Peyer's patch (tissue), 4 donors: ENCODE measurements at regions not wholly inside any gene's neighbourhood (a gene's known extent, or its start where the extent isn't known, plus 50 kb on each side); places are given as distances from the start of the nearest gene placed in this dataset.

Experiments
- CTCF ChIP-seq, 6 experiments: fragments of 450-650 bp in 4 of 6; fragments of 200-600 bp in 2 of 6; sonication (generic) in 1 of 6; IDR thresholded peaks; one replicate each; pipeline ENCODE4 v1.5.1; 2017 to 2019; ENCODE audit warnings: antibody characterized with exemption in 6 of 6, mild to moderate bottlenecking in 3 of 6, moderate library complexity in 1 of 6
- POLR2A ChIP-seq, 2 donors: fragments of 450-650 bp; IDR thresholded peaks; one replicate each; pipeline ENCODE4 v1.5.1; 2017; ENCODE audit warnings: antibody characterized with exemption in 2 of 2, mild to moderate bottlenecking in 2 of 2, moderate library complexity in 2 of 2

GRCh38 chr21:19124691-19125090, 721.1 kb upstream of the TMPRSS15 start:
- TF ChIP-seq CTCF (IDR thresholded peaks at IDR 0.05), result no peak
- TF ChIP-seq POLR2A (IDR thresholded peaks at IDR 0.05), result no peak
